ENCODE measurements at regions not wholly inside any gene's neighbourhood (a gene's known extent, or its start where the extent isn't known, plus 50 kb on each side); places are given as distances from the start of the nearest gene placed in this dataset.

- peak in 2 of 4 experiments; percentile 10 to 24 for DNase-seq
These were observed 280.7 kb downstream of the BCOR start for GRCh38 chrX:39816871-39817731.

- no peak for DNase-seq
These were observed 279.8 kb downstream of the BCOR start for GRCh38 chrX:39817754-39818470.

GRCh38 chrX:39818750-39819149 lies 279.0 kb downstream of the BCOR start:
- no peak for DNase-seq

- no peak for DNase-seq
These were observed 277.6 kb downstream of the BCOR start for GRCh38 chrX:39819921-39820849.

- peak in 1 of 4 experiments; percentile 10 for DNase-seq
These were observed 276.6 kb downstream of the BCOR start for GRCh38 chrX:39820938-39821708.

- DNase-seq, result no peak
These were observed 276.1 kb downstream of the BCOR start for GRCh38 chrX:39821709-39822095.

- no peak for DNase-seq
These were observed 275.5 kb downstream of the BCOR start for GRCh38 chrX:39822133-39822748.

- DNase-seq, result no peak
These were observed 274.3 kb downstream of the BCOR start for GRCh38 chrX:39823424-39823823.

- peak in 3 of 4 experiments; percentile 29 to 46 (median 46) for DNase-seq
These were observed 273.9 kb downstream of the BCOR start for GRCh38 chrX:39823854-39824253.

GRCh38 chrX:39826813-39827543 lies 270.8 kb downstream of the BCOR start:
- no peak for DNase-seq

- no peak for DNase-seq
These were observed 269.8 kb downstream of the BCOR start for GRCh38 chrX:39827951-39828350.

GRCh38 chrX:39828971-39829370 lies 268.8 kb downstream of the BCOR start:
- no peak for DNase-seq

- no peak for DNase-seq
These were observed 267.8 kb downstream of the BCOR start for GRCh38 chrX:39829965-39830364.

GRCh38 chrX:39830414-39830813 lies 267.3 kb downstream of the BCOR start:
- DNase-seq, result no peak

- no peak for DNase-seq
These were observed 265.5 kb downstream of the BCOR start for GRCh38 chrX:39832211-39832610.

GRCh38 chrX:39834600-39834999 lies 263.2 kb downstream of the BCOR start:
- DNase-seq, result no peak

- DNase-seq, result no peak
These were observed 262.5 kb downstream of the BCOR start for GRCh38 chrX:39835241-39835640.

- no peak for DNase-seq
These were observed 262.0 kb downstream of the BCOR start for GRCh38 chrX:39835776-39836175.

GRCh38 chrX:39836802-39837420 lies 260.8 kb downstream of the BCOR start:
- DNase-seq, result no peak

- DNase-seq, result no peak
These were observed 260.1 kb downstream of the BCOR start for GRCh38 chrX:39837688-39838087.

Data from suppressor macrophage (primary cell).